Hematopoietic multipotent progenitor cell treated with erythropoietin and hydrocortisone succinate and interleukin-3 and kit ligand, for 8 days (in vitro differentiated cells): ENCODE measurements at regions not wholly inside any gene's neighbourhood (a gene's known extent, or its start where the extent isn't known, plus 50 kb on each side); places are given as distances from the start of the nearest gene placed in this dataset.
"Not testable (repeated sequence)": the region's sequence is repeated elsewhere in the genome, so short reads cannot be mapped to it uniquely, and the experiment has no call there.

Experiments used
- DNase-seq: peaks from one replicate; pipeline ENCODE4 v3.0.0-alpha.2; 2015

- DNase-seq: no peak
These were observed 468.8 kb downstream of the EPM2A start for GRCh38 chr6:145266432-145267075.

- DNase-seq: no peak
These were observed 468.0 kb downstream of the EPM2A start for GRCh38 chr6:145267076-145267867.

- DNase-seq: no peak
These were observed 464.9 kb downstream of the EPM2A start for GRCh38 chr6:145270464-145270863.

- no peak for DNase-seq
These were observed 464.3 kb downstream of the EPM2A start for GRCh38 chr6:145271040-145271439.

- DNase-seq: no peak
These were observed 463.7 kb downstream of the EPM2A start for GRCh38 chr6:145271577-145271976.

GRCh38 chr6:145272246-145272645 lies 463.1 kb downstream of the EPM2A start:
- DNase-seq: no peak

GRCh38 chr6:145273136-145273535 lies 462.2 kb downstream of the EPM2A start:
- DNase-seq: no peak

GRCh38 chr6:145274083-145274482 lies 461.2 kb downstream of the EPM2A start:
- no peak for DNase-seq

- no peak for DNase-seq
These were observed 460.3 kb downstream of the EPM2A start for GRCh38 chr6:145275019-145275418.

GRCh38 chr6:145275787-145276186 lies 459.5 kb downstream of the EPM2A start:
- no peak for DNase-seq

- no peak for DNase-seq
These were observed 458.6 kb downstream of the EPM2A start for GRCh38 chr6:145276756-145277155.

- no peak for DNase-seq
These were observed 457.8 kb downstream of the EPM2A start for GRCh38 chr6:145277358-145278086.

- DNase-seq: no peak
These were observed 457.0 kb downstream of the EPM2A start for GRCh38 chr6:145278163-145278807.

- no peak for DNase-seq
These were observed 455.8 kb downstream of the EPM2A start for GRCh38 chr6:145279551-145279950.

GRCh38 chr6:145279993-145280392 lies 455.3 kb downstream of the EPM2A start:
- no peak for DNase-seq

- DNase-seq: not testable (repeated sequence)
These were observed 452.1 kb downstream of the EPM2A start for GRCh38 chr6:145283209-145283608.

GRCh38 chr6:145283856-145284255 lies 451.5 kb downstream of the EPM2A start:
- no peak for DNase-seq

- no peak for DNase-seq
These were observed 448.4 kb downstream of the EPM2A start for GRCh38 chr6:145286916-145287315.

GRCh38 chr6:145289573-145289972 lies 445.7 kb downstream of the EPM2A start:
- DNase-seq: no peak

- DNase-seq: no peak
These were observed 445.2 kb downstream of the EPM2A start for GRCh38 chr6:145290122-145290521.

GRCh38 chr6:145292066-145292465 lies 443.3 kb downstream of the EPM2A start:
- no peak for DNase-seq

- no peak for DNase-seq
These were observed 440.4 kb downstream of the EPM2A start for GRCh38 chr6:145294942-145295341.

- DNase-seq: no peak
These were observed 439.6 kb downstream of the EPM2A start for GRCh38 chr6:145295746-145296145.
